ENCODE measurements at regions not wholly inside any gene's neighbourhood (a gene's known extent, or its start where the extent isn't known, plus 50 kb on each side); places are given as distances from the start of the nearest gene placed in this dataset.

DNA sequence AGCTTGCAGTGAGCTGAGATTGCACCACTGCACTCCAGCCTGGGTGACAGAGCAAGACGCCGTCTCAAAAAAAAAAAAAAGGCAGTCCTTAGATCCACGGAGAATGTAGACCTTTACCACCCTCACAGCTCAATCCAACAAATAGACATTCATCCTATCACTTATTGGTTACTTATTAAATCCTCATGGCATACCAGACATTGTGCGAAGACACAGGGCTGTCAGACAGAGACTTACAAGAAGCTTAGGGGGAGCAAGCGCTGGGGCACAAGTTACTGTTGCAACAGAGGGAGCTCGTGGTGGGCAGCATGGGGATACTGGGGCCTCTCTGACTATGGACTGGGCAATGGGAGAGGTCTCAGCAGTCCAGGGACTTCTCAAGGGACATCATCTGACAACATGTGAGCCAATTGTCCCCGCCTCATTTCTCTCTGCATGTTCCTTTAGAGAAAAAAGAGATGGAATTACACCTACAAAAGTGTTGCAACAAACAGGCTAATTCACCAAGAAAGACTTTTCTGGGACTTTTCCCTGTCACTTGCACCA is 82.8 kb upstream of the TNS3 start:
- H3K4me3 ChIP-seq: no peak overlapping the region
- no peaks in the 10 kb centered on the region for H3K27me3 ChIP-seq
- DNase-seq: no peak
- intact Hi-C loops (cut with DNase I): no loop called here
- peaks cover 0 to 8% (median 6%) of the 10 kb centered on the region in 3 donors for H3K4me1 ChIP-seq
- no peak overlapping the region for H3K27ac ChIP-seq
- H3K9me3 ChIP-seq: no peaks in the 10 kb centered on the region
- no peaks in the 10 kb centered on the region for H3K36me3 ChIP-seq
- TF ChIP-seq POLR2A (IDR thresholded peaks at IDR 0.05): no peak
- TF ChIP-seq, protein P1, sequence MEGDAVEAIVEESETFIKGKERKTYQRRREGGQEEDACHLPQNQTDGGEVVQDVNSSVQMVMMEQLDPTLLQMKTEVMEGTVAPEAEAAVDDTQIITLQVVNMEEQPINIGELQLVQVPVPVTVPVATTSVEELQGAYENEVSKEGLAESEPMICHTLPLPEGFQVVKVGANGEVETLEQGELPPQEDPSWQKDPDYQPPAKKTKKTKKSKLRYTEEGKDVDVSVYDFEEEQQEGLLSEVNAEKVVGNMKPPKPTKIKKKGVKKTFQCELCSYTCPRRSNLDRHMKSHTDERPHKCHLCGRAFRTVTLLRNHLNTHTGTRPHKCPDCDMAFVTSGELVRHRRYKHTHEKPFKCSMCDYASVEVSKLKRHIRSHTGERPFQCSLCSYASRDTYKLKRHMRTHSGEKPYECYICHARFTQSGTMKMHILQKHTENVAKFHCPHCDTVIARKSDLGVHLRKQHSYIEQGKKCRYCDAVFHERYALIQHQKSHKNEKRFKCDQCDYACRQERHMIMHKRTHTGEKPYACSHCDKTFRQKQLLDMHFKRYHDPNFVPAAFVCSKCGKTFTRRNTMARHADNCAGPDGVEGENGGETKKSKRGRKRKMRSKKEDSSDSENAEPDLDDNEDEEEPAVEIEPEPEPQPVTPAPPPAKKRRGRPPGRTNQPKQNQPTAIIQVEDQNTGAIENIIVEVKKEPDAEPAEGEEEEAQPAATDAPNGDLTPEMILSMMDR (IDR thresholded peaks at IDR 0.05): no peak
- 82 to 86% methylated on average over 6 to 7 of the region's 7 CpGs for WGBS, 2 donors

DNA sequence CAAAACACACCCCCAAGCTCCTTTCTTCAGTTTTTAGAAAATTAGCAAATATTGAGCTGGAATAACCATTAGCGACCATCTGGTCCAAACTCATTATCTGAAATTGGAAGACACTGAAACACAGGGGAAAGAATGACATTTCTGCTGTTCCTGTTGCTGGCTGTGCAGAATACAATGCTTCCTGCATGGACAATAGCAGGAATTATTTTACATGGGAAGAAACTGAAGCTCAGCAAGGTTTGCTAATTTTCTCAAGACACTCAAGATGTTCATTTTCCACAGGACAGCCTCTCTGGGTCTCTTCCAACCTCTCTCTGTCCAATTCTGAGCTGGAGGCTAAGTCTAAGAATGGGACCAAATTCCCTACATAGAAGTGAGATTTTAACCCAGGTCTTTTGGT is 81.9 kb upstream of the TNS3 start:
- no peak for DNase-seq
- H3K36me3 ChIP-seq: no peaks in the 10 kb centered on the region
- H3K4me1 ChIP-seq: no peaks in the 10 kb centered on the region
- no peak overlapping the region for H3K27ac ChIP-seq
- intact Hi-C loops (cut with DNase I): no loop called here
- TF ChIP-seq, protein P1 (IDR thresholded peaks at IDR 0.05): no peak
- TF ChIP-seq POLR2A (IDR thresholded peaks at IDR 0.05): no peak
- no peaks in the 10 kb centered on the region for H3K9me3 ChIP-seq
- WGBS, 2 donors: 75 to 90% methylated on average over 1 of the region's 1 CpG
- no peak overlapping the region for H3K4me3 ChIP-seq
- no peaks in the 10 kb centered on the region for H3K27me3 ChIP-seq

DNA sequence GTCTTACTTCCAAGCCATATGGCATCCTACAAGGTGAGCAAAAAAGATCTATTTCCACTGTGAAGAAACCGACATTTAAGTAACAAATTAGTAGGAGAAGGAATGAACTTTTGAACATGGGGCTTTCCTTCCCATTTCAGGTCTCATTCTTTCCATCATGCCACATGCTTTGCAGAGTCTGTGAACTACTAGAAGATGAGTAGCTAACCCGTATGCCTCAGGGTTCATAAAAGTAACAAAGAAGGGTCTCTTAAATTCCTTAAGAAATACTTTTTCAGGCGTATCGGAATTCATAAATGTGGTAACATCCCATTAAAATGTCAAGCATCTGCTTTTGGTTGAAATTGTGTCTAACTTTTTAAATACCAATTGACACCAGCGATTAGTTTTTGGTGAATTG is 81.3 kb upstream of the TNS3 start:
- no peaks in the 10 kb centered on the region for H3K36me3 ChIP-seq
- H3K4me3 ChIP-seq: no peak overlapping the region
- no peaks in the 10 kb centered on the region for H3K27me3 ChIP-seq
- no peaks in the 10 kb centered on the region for H3K4me1 ChIP-seq
- WGBS, 2 donors: 84 to 95% methylated on average over 5 of the region's 5 CpGs
- no peak for TF ChIP-seq POLR2A (IDR thresholded peaks at IDR 0.05)
- TF ChIP-seq, protein P1 (IDR thresholded peaks at IDR 0.05): no peak
- intact Hi-C loops (cut with DNase I): no loop called here
- H3K27ac ChIP-seq: no peak overlapping the region
- H3K9me3 ChIP-seq: no peaks in the 10 kb centered on the region
- no peak for DNase-seq

DNA sequence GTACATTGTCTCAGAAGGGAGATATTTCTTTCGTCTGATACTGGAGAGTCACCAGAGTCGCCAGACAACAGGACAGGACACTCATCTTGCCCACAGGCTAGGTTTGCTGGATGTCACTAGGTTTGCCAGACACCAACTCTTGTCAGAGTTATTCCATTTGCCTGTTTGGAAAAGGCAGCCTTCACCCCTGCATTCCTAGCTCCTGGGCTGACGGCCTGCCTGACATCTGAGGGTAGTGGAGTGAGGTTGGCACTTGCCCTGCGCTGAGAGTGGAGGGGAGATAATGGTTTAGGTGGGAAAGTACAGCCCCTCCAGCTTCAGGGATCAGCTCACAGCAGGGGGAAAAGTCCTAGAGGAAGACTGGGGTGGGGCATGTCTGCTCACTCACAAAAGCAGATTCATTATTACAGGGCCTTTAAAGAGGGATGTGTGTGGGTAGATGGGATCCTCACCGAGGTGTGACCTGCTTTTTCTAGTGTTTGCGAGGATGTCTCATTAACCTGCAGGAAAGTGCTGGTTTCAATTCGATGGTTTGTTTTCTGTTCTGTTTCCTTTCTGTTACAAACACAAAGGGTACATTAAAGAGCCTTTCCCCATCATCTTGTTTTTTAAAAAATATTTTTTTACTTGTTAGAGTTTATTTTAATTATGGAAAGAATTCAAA is 79.3 kb upstream of the TNS3 start:
- no peaks in the 10 kb centered on the region for H3K9me3 ChIP-seq
- no peaks in the 10 kb centered on the region for H3K27me3 ChIP-seq
- no peak for DNase-seq
- no peak overlapping the region for H3K27ac ChIP-seq
- 58 to 80% methylated on average over 4 to 6 of the region's 7 CpGs for WGBS, 2 donors
- no peaks in the 10 kb centered on the region for H3K36me3 ChIP-seq
- no peaks in the 10 kb centered on the region for H3K4me1 ChIP-seq
- intact Hi-C loops (cut with DNase I): no loop called here
- TF ChIP-seq POLR2A (IDR thresholded peaks at IDR 0.05): no peak
- TF ChIP-seq, protein P1 (IDR thresholded peaks at IDR 0.05): no peak
- no peak overlapping the region for H3K4me3 ChIP-seq

DNA sequence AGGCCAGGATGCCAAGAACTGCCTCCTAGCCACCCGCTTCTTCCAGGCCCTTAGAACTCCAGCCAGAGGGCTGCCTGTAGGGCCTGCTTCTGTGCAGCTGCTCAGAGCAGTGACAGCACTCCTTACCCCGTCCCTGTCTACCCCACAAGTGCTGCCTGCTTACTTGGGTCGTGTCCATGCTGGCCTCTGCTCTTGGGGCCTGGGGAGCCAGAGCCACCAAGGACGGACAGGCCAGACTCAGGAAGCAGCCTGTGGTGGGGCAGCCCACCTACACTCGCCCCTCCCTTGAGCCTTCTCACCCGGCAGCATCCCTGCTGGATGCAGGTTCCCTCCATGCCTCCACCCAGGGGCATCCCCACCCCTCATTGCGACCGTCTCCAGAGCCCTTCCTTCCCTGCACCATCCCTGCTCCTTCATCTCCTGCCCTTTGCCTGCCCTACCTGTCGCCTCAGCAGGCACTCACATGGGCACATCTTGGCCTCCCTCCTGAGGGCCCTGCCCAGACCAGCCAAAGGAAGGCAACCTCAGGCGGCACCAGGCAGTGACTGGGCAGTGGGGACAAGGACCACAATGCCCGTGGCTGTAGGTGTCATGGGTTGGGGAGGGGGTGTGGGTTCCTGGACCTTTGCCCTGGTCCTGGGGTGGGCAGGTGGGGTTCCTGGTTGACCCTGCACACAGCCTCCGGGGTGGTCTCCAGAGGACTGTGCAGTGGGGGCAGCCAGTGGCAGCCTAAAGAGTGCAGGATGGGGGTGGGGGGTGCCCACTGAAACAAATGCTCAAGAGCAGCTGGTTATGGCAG is 78.0 kb upstream of the TNS3 start:
- Histone ChIP-seq H3K27ac (no peak overlapping the region), H3K4me1 (no peaks in the 10 kb centered on the region), H3K36me3 (no peaks in the 10 kb centered on the region), H3K9me3 (no peaks in the 10 kb centered on the region), H3K4me3 (no peak overlapping the region), H3K27me3 (no peaks in the 10 kb centered on the region)
- TF ChIP-seq POLR2A (IDR thresholded peaks at IDR 0.05): no peak
- TF ChIP-seq, protein P1 (IDR thresholded peaks at IDR 0.05): no peak
- 83 to 87% methylated on average over 5 to 8 of the region's 12 CpGs for WGBS, 2 donors
- intact Hi-C loops (cut with DNase I): no loop called here
- no peak for DNase-seq
